ENCODE measurements at regions not wholly inside any gene's neighbourhood (a gene's known extent, or its start where the extent isn't known, plus 50 kb on each side); places are given as distances from the start of the nearest gene placed in this dataset.

- H3K79me2 ChIP-seq (ENCODE audit: control insufficient read depth, insufficient read depth, low read length), result peaks cover 15% of the 10 kb centered on the region
- BruUV-seq (replicated peaks), result no TSS peak
- TF ChIP-seq MAFF (IDR thresholded peaks at IDR 0.05; ENCODE audit: low read length), result peak; percentile 6; the same call in 1 of the 2 replicates
- TF ChIP-seq C11orf30 (IDR thresholded peaks at IDR 0.05; ENCODE audit: low read depth), result peak; percentile 51; the same call in 1 of the 2 replicates
- TF ChIP-seq ZNF316 (IDR thresholded peaks at IDR 0.05), result peak; percentile 60; the same call in 1 of the 2 replicates
- TF ChIP-seq ZNF668 (CRISPR knock-in tag; IDR thresholded peaks at IDR 0.05), result no peak
- no peak for TF ChIP-seq GTF2A2 (tag; IDR thresholded peaks at IDR 0.05)
- no peak for TF ChIP-seq RBM25 (IDR thresholded peaks at IDR 0.05; ENCODE audit: low read depth, low read length, severe bottlenecking)
- TF ChIP-seq CUX1 (CRISPR knock-in tag; IDR thresholded peaks at IDR 0.05), result no peak
- no peak for TF ChIP-seq ZBTB40 (IDR thresholded peaks at IDR 0.05)
- no peak for TF ChIP-seq ZBTB40 (CRISPR knock-in tag; IDR thresholded peaks at IDR 0.05)
Observed at GRCh38 chr19:7400815-7401214, 52.1 kb downstream of the ARHGEF18 start.

More at GRCh38 chr19:7400815-7401214, 52.1 kb downstream of the ARHGEF18 start:
- ChIA-PET CTCF (ENCODE audit: low intra/inter-chr PET ratio) (no interaction called here), POLR2A (no interaction called here)
- Histone ChIP-seq H3K4me1 (replicated peaks in 1 of 2; ENCODE audit: control insufficient read depth in 2 of 2, insufficient read depth in 2 of 2, low read length in 2 of 2) (peaks cover 3% of the 10 kb centered on the region in 2 experiments; a peak in 3 of 5 replicates), H4K20me1 (replicated peaks; ENCODE audit: control insufficient read depth, insufficient read depth, low read length) (0 out of 2 replicates have a peak, but pooled peaks cover 3% of the 10 kb centered on the region), H3K9me3 (replicated peaks; ENCODE audit: control insufficient read depth, insufficient read depth, low read depth, low read length) (no peaks in the 10 kb centered on the region), H2AFZ (ENCODE audit: low read depth, low read length) (no peak overlapping the region), H3K9ac (ENCODE audit: insufficient read depth in 1 of 2, low read depth in 2 of 2, low read length in 2 of 2) (no peak overlapping the region), H3K4me3 (no peak overlapping the region), H3K9me1 (ENCODE audit: control insufficient read depth, insufficient read depth, low read length) (peaks cover 3% of the 10 kb centered on the region), H3K36me3 (ENCODE audit: control insufficient read depth, insufficient read depth, low read length) (no peaks in the 10 kb centered on the region; the same call in 2 of the 3 replicates), H3K27me3 (ENCODE audit: control insufficient read depth in 2 of 2, insufficient read depth in 2 of 2, low read length in 2 of 2) (no peaks in the 10 kb centered on the region), H3K27ac (ENCODE audit: extremely low read depth, low read depth, low read length) (no peak overlapping the region), H3K4me2 (ENCODE audit: insufficient read depth, low read length) (no peak overlapping the region)
- intact Hi-C loops (cut with micrococcal nuclease), result no loop called here
- no peak for DNase-seq (ENCODE audit: extremely low read depth in 1 of 4, low spot score in 3 of 4)
- FAIRE-seq, result no peak
- in situ Hi-C loops (cut with MboI), result no loop called here
- WGBS (ENCODE audit: insufficient coverage, low coverage, missing lambda C conversion rate), result 64% methylated on average over 4 of the region's 5 CpGs
- no peak for ATAC-seq
